Sigmoid colon (tissue), 6 donors: ENCODE measurements at regions not wholly inside any gene's neighbourhood (a gene's known extent, or its start where the extent isn't known, plus 50 kb on each side); places are given as distances from the start of the nearest gene placed in this dataset.

Source experiments
- DNase-seq: peaks from one replicate; pipeline ENCODE4 v3.0.0-alpha.2; 2019
- H3K27ac ChIP-seq, 4 donors: fragments of 200-600 bp; sonication (generic); one replicate each; pipeline ENCODE4 v1.5.1; 2016 to 2019; ENCODE audit warnings: mild to moderate bottlenecking in 1 of 4
- H3K27me3 ChIP-seq, 3 donors: fragments of 200-600 bp; sonication (generic); one replicate each; pipeline ENCODE4 v1.5.1; 2019; ENCODE audit warnings: mild to moderate bottlenecking in 1 of 3
- H3K36me3 ChIP-seq, 4 donors: fragments of 200-600 bp; sonication (generic); one replicate each; pipeline ENCODE4 v1.5.1; 2016 to 2019
- H3K4me1 ChIP-seq, 4 donors: fragments of 200-600 bp; sonication (generic); one replicate each; pipeline ENCODE4 v1.5.1; 2017 to 2019
- H3K4me3 ChIP-seq, 4 donors: fragments of 200-600 bp; sonication (generic); one replicate each; pipeline ENCODE4 v1.5.1; 2017 to 2019; ENCODE audit warnings: mild to moderate bottlenecking in 2 of 4, moderate library complexity in 1 of 4
- H3K9me3 ChIP-seq, 4 donors: fragments of 200-600 bp in 3 of 4; sonication (generic) in 3 of 4; one replicate each; pipeline versions ENCODE4 v1.5.1 to v1.6.1; 2013 to 2019
- CTCF ChIP-seq, 4 experiments: fragments of 450-650 bp in 3 of 4; fragments of 200-600 bp in 1 of 4; IDR thresholded peaks; one replicate each; pipeline ENCODE4 v1.5.1; 2016 to 2019; ENCODE audit warnings: antibody characterized with exemption in 4 of 4, mild to moderate bottlenecking in 3 of 4, moderate library complexity in 2 of 4
- EP300 ChIP-seq, 4 donors: sonication (generic); formaldehyde crosslinking; IDR thresholded peaks; one replicate each; pipeline ENCODE4 v1.6.1; 2017; ENCODE audit warnings: antibody characterized with exemption in 4 of 4
- POLR2A ChIP-seq, 2 donors: fragments of 450-650 bp; IDR thresholded peaks; one replicate each; pipeline ENCODE4 v1.6.1; 2016; ENCODE audit warnings: antibody characterized with exemption in 2 of 2, mild to moderate bottlenecking in 2 of 2, moderate library complexity in 2 of 2
- POLR2AphosphoS5 ChIP-seq, 4 donors: sonication (generic); formaldehyde crosslinking; IDR thresholded peaks; one replicate each; pipeline ENCODE4 v1.6.1; 2017; ENCODE audit warnings: antibody characterized with exemption in 4 of 4
- WGBS, 2 donors: extraction: QIAGEN DNeasy Blood & Tissue Kit; methylation state at CpG; one replicate each; pipeline ENCODE4 v1.1.7; 2013; 5-methylcytosine and 5-hydroxymethylcytosine counted together
- intact Hi-C: fragments of 100-400 bp; cut with DNase I; formaldehyde crosslinking; loops from one replicate; pipeline ENCODE4 v1.15.1; 2023
- donor health status: healthy with polysubstance abuse.
- donor health status: healthy.

DNA sequence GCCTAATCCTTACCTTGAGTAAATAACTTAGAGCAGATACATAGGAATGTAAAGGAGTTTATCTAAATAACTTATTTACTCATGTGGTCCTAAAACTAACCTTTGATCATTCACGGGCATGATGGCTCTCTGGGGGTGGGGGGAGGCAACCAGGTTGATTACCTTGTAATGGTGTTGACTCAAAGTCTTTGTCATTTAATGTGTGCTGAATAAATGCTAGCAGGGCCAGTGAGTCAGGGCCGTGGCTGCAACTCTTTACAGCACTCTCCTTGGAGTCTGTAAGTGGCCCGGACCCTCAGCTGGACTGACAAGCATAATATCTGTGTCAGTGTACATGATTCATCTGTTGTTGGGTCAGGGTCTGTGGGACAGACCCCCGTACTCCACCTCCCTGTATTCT lies 203.0 kb downstream of the EPM2A start:
- Histone ChIP-seq H3K36me3 (no peaks in the 10 kb centered on the region), H3K27ac (no peak overlapping the region), H3K9me3 (no peaks in the 10 kb centered on the region), H3K4me3 (no peak overlapping the region), H3K27me3 (no peaks in the 10 kb centered on the region), H3K4me1 (no peaks in the 10 kb centered on the region)
- no peak for TF ChIP-seq EP300 (IDR thresholded peaks at IDR 0.05)
- TF ChIP-seq POLR2A (IDR thresholded peaks at IDR 0.05) = no peak
- TF ChIP-seq POLR2AphosphoS5 (IDR thresholded peaks at IDR 0.05) = no peak
- no peak for TF ChIP-seq CTCF (IDR thresholded peaks at IDR 0.05)
- intact Hi-C loops = no loop called here
- 21 to 36% methylated on average over 4 of the region's 4 CpGs for WGBS, 2 donors
- DNase-seq = no peak

DNA sequence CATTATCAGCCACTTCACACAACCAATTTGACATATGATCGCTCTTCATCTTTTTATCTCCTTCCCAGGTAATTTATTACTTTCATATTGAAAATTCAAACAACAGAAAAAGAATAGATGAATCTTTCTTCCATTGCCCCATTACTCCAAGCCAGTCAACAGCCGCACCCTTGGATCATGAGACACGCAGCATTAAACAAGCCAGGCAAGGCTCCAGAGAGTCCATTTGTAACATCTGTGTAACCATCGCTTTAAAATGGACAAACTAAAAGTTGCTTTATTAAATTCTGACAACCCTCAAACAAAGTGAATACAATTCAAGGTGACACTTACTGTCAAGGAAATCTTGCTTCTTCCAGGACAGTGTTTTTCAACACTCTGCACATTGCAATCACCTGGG lies 200.3 kb downstream of the EPM2A start:
- Histone ChIP-seq H3K27ac (no peak overlapping the region), H3K4me1 (no peaks in the 10 kb centered on the region), H3K36me3 (no peaks in the 10 kb centered on the region), H3K27me3 (no peaks in the 10 kb centered on the region), H3K9me3 (no peaks in the 10 kb centered on the region), H3K4me3 (no peak overlapping the region)
- DNase-seq = no peak
- intact Hi-C loops = no loop called here
- TF ChIP-seq EP300 (IDR thresholded peaks at IDR 0.05) (no peak), POLR2AphosphoS5 (IDR thresholded peaks at IDR 0.05) (no peak), CTCF (IDR thresholded peaks at IDR 0.05) (no peak), POLR2A (IDR thresholded peaks at IDR 0.05) (no peak)
- 92 to 95% methylated on average over 4 of the region's 4 CpGs for WGBS, 2 donors

GRCh38 chr6:145538989-145539388 lies 196.3 kb downstream of the EPM2A start:
- 75 to 81% methylated on average over 1 of the region's 1 CpG for WGBS, 2 donors
- TF ChIP-seq POLR2AphosphoS5 (IDR thresholded peaks at IDR 0.05) (no peak), EP300 (IDR thresholded peaks at IDR 0.05) (no peak), CTCF (IDR thresholded peaks at IDR 0.05) (no peak), POLR2A (IDR thresholded peaks at IDR 0.05) (no peak)
- Histone ChIP-seq H3K4me1 (no peaks in the 10 kb centered on the region), H3K27me3 (no peaks in the 10 kb centered on the region), H3K4me3 (no peak overlapping the region), H3K27ac (no peak overlapping the region), H3K9me3 (no peaks in the 10 kb centered on the region), H3K36me3 (no peaks in the 10 kb centered on the region)
- intact Hi-C loops = no loop called here
- no peak for DNase-seq

DNA sequence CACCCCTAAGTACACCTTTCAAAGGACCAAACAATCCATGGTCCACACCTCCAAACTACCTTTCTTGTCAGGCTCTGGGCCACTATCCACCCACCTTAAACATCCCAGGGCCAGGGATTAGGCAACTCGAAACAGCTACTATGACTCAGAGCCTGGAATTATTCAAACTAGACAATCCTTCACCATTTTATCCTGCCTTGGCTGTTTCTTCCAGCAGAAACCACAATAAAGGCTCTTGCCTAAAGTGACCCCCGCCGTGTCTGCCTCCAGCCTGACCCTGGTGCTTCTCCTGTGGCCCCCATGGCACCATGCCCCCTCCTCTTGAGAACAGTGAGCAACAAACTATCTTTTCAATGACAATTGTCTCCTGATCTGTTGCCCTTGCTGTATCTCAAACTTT lies 195.5 kb downstream of the EPM2A start:
- Histone ChIP-seq H3K9me3 (no peaks in the 10 kb centered on the region), H3K36me3 (no peaks in the 10 kb centered on the region), H3K27me3 (no peaks in the 10 kb centered on the region), H3K4me3 (no peak overlapping the region), H3K27ac (no peak overlapping the region), H3K4me1 (no peaks in the 10 kb centered on the region)
- TF ChIP-seq POLR2A (IDR thresholded peaks at IDR 0.05) (no peak), POLR2AphosphoS5 (IDR thresholded peaks at IDR 0.05) (no peak), CTCF (IDR thresholded peaks at IDR 0.05) (no peak), EP300 (IDR thresholded peaks at IDR 0.05) (no peak)
- intact Hi-C loops = no loop called here
- no peak for DNase-seq
- 76 to 84% methylated on average over 3 of the region's 3 CpGs for WGBS, 2 donors

DNA sequence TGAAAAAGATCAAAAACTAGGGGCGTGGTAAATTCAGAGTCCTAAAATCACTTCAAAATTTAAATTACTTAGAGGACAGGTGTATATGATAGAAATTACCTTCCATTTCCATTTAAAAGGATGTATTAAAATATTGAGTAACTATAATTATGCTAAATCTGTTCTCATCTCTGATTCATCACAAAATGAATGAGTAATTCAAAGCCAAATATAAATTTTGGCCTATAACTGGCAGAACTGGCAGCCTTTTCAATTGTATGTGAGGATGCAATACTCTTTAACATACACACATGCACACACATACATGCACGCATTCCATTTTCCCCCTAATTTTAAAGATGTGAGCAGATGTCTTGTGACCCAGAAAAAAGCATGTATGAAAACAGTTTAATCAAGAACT lies 194.6 kb downstream of the EPM2A start:
- Histone ChIP-seq H3K27ac (no peak overlapping the region), H3K4me1 (no peaks in the 10 kb centered on the region), H3K4me3 (no peak overlapping the region), H3K27me3 (no peaks in the 10 kb centered on the region), H3K9me3 (no peaks in the 10 kb centered on the region), H3K36me3 (no peaks in the 10 kb centered on the region)
- no peak for DNase-seq
- WGBS, 2 donors = 93 to 95% methylated on average over 2 of the region's 2 CpGs
- TF ChIP-seq POLR2AphosphoS5 (IDR thresholded peaks at IDR 0.05) (no peak), CTCF (IDR thresholded peaks at IDR 0.05) (no peak), POLR2A (IDR thresholded peaks at IDR 0.05) (no peak), EP300 (IDR thresholded peaks at IDR 0.05) (no peak)
- intact Hi-C loops = no loop called here
